ENCODE measurements at regions not wholly inside any gene's neighbourhood (a gene's known extent, or its start where the extent isn't known, plus 50 kb on each side); places are given as distances from the start of the nearest gene placed in this dataset.

- Histone ChIP-seq H4K20me1 (ENCODE audit: insufficient read depth, low read length) (no peaks in the 10 kb centered on the region), H2AFZ (ENCODE audit: low read length) (no peak overlapping the region), H3K27me3 (replicated peaks; ENCODE audit: insufficient read depth, low read length) (no peaks in the 10 kb centered on the region), H3K36me3 (replicated peaks; ENCODE audit: insufficient read depth, low read length) (no peaks in the 10 kb centered on the region), H3K79me2 (ENCODE audit: low read length) (no peaks in the 10 kb centered on the region), H3K4me1 (ENCODE audit: low read length) (no peaks in the 10 kb centered on the region), H3K9me3 (replicated peaks; ENCODE audit: insufficient read depth, low read length) (no peaks in the 10 kb centered on the region), H3K4me3 (ENCODE audit: low read length) (no peak overlapping the region), H3K9ac (ENCODE audit: low read length) (no peak overlapping the region), H3K27ac (ENCODE audit: low read length) (no peak overlapping the region), H3K9me2 (replicated peaks; ENCODE audit: insufficient read depth, low read length) (no peaks in the 10 kb centered on the region), H3K4me2 (ENCODE audit: low read depth, low read length) (no peak overlapping the region), H3F3A (ENCODE audit: insufficient read depth, low read length) (no peaks in the 10 kb centered on the region)
- no peak for TF ChIP-seq EZH2phosphoT487 (IDR thresholded peaks at IDR 0.05; ENCODE audit: low read length)
- TF ChIP-seq CTCF (IDR thresholded peaks at IDR 0.05; ENCODE audit: low read length) = no peak
- no peak for TF ChIP-seq EZH2 (optimal IDR thresholded peaks at IDR 0.05; ENCODE audit: low read depth, low read length)
- DNase-seq = no peak
Observed at GRCh38 chr12:18823461-18823860, 85.5 kb downstream of the CAPZA3 start.

DNA sequence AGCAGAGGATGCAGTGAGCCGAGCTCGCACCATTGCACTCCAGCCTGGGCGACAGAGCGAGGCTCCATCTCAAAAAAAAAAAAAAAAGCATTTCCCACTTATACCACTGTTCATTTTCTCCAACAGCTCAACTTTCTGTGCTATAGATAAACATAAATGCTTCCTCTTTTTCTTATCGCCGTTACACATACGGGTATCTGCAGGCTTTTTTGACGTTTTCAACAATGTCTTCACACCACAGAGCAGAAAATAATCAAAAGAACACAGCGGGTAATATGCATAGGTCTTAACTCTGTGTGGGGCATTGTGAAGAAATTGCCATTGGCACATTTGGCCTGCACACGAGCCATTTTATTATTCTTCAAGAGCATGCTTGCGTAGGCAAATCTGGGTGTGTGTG lies 86.4 kb downstream of the CAPZA3 start:
- DNase-seq = no peak
- H3K27ac ChIP-seq (ENCODE audit: low read length) = no peak overlapping the region
- H2AFZ ChIP-seq (ENCODE audit: low read length) = no peak overlapping the region
- no peak overlapping the region for H3K4me2 ChIP-seq (ENCODE audit: low read depth, low read length)
- no peaks in the 10 kb centered on the region for H3K4me1 ChIP-seq (ENCODE audit: low read length)
- H3F3A ChIP-seq (ENCODE audit: insufficient read depth, low read length) = no peaks in the 10 kb centered on the region
- TF ChIP-seq CTCF (IDR thresholded peaks at IDR 0.05; ENCODE audit: low read length) = no peak
- no peak for TF ChIP-seq EZH2 (optimal IDR thresholded peaks at IDR 0.05; ENCODE audit: low read depth, low read length)
- no peak for TF ChIP-seq EZH2phosphoT487 (IDR thresholded peaks at IDR 0.05; ENCODE audit: low read length)
- H3K79me2 ChIP-seq (ENCODE audit: low read length) = no peaks in the 10 kb centered on the region
- H3K36me3 ChIP-seq (replicated peaks; ENCODE audit: insufficient read depth, low read length) = no peaks in the 10 kb centered on the region
- no peak overlapping the region for H3K9ac ChIP-seq (ENCODE audit: low read length)
- no peaks in the 10 kb centered on the region for H3K9me3 ChIP-seq (replicated peaks; ENCODE audit: insufficient read depth, low read length)
- no peaks in the 10 kb centered on the region for H3K9me2 ChIP-seq (replicated peaks; ENCODE audit: insufficient read depth, low read length)
- H4K20me1 ChIP-seq (ENCODE audit: insufficient read depth, low read length) = no peaks in the 10 kb centered on the region
- no peaks in the 10 kb centered on the region for H3K27me3 ChIP-seq (replicated peaks; ENCODE audit: insufficient read depth, low read length)
- no peak overlapping the region for H3K4me3 ChIP-seq (ENCODE audit: low read length)

DNA sequence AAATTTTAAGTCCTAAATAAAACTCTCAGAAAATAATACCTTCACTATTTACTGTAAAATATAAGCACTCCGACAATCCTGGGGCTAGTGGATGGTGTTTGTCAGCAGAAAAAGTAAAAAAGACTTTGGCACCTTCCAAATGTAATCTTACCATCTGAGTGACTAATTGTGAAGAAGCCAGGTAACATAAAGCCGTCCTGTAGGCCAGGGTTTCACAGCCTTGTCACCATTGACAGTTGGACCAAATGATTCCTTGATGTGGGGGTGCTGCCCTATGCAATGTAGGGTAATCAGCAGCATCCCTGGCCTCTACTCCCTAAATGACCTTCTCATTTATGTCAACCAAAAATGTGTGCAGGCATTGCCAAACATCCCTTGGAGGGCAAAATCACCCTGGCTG lies 87.2 kb downstream of the CAPZA3 start:
- Histone ChIP-seq H3K4me3 (ENCODE audit: low read length) (no peak overlapping the region), H3K9me2 (replicated peaks; ENCODE audit: insufficient read depth, low read length) (no peaks in the 10 kb centered on the region), H3K36me3 (replicated peaks; ENCODE audit: insufficient read depth, low read length) (no peaks in the 10 kb centered on the region), H3K4me1 (ENCODE audit: low read length) (no peaks in the 10 kb centered on the region), H3K4me2 (ENCODE audit: low read depth, low read length) (no peak overlapping the region), H3K79me2 (ENCODE audit: low read length) (no peaks in the 10 kb centered on the region), H3F3A (ENCODE audit: insufficient read depth, low read length) (no peaks in the 10 kb centered on the region), H3K27me3 (replicated peaks; ENCODE audit: insufficient read depth, low read length) (no peaks in the 10 kb centered on the region), H4K20me1 (ENCODE audit: insufficient read depth, low read length) (no peaks in the 10 kb centered on the region), H2AFZ (ENCODE audit: low read length) (no peak overlapping the region), H3K9me3 (replicated peaks; ENCODE audit: insufficient read depth, low read length) (no peaks in the 10 kb centered on the region), H3K9ac (ENCODE audit: low read length) (no peak overlapping the region), H3K27ac (ENCODE audit: low read length) (no peak overlapping the region)
- DNase-seq = no peak
- TF ChIP-seq CTCF (IDR thresholded peaks at IDR 0.05; ENCODE audit: low read length) = no peak
- TF ChIP-seq EZH2 (optimal IDR thresholded peaks at IDR 0.05; ENCODE audit: low read depth, low read length) = no peak
